ENCODE measurements at regions not wholly inside any gene's neighbourhood (a gene's known extent, or its start where the extent isn't known, plus 50 kb on each side); places are given as distances from the start of the nearest gene placed in this dataset.

DNA sequence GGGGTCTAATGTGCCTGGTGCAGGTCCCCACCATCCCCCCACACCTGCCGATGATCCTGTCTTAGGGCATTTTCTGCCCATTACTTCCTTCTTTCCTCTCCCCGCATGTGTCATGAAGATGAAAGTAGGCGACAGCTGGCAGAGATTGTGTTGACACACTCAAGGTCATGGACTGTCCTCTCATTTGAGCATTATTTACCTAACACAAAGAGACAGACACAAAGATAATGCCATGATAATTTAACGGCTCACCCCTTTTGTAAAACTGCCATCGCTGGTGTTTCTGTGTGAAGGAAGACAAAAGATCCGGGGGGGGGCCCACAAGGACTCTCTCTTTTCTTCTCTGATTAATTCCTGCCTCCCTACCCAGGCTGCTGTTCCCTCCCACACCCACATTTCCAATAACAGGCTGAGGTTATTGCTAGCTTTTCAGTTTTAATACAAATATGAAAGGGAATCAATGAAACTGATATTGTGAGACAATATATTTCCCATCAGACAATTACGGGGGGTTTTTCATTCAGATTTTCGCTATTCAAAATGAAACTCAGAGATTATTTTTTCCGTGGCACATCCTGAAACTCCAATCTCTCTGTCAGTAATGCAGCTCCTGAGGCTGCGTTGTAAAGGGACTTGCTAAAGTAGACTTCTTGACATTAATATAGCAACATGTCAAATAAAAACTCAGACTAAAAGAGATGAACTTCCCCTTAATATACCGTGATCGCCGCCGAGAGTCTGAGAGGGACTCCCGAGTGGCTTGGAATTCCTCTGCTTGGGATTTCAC lies 561.1 kb downstream of the NPHP4 start:
- Mint-ChIP-seq H3K36me3 (ENCODE audit: low read depth) (no peaks in the 10 kb centered on the region), H3K27ac (no peak overlapping the region), H3K4me1 (peaks cover 44% of the 10 kb centered on the region), H3K27me3 (ENCODE audit: insufficient read depth, low read depth, poor library complexity) (peaks cover 18% of the 10 kb centered on the region), H3K9me3 (no peaks in the 10 kb centered on the region; the same call in 2 of the 3 replicates), H3K4me3 (no peak overlapping the region)
- Histone ChIP-seq H3K36me3 (ENCODE audit: insufficient read depth) (no peaks in the 10 kb centered on the region), H3F3A (replicated peaks; ENCODE audit: low read depth) (no peaks in the 10 kb centered on the region), H2AFZ (no peak overlapping the region), H3K9me2 (ENCODE audit: insufficient read depth) (no peaks in the 10 kb centered on the region), H3K4me3 (no peak overlapping the region), H4K20me1 (replicated peaks; ENCODE audit: insufficient read depth) (no peaks in the 10 kb centered on the region), H3K27me3 (ENCODE audit: insufficient read depth) (no peaks in the 10 kb centered on the region), H3K4me2 (no peak overlapping the region), H3K4me1 (ENCODE audit: insufficient read depth) (no peaks in the 10 kb centered on the region), H3K79me2 (replicated peaks; ENCODE audit: insufficient read depth) (no peaks in the 10 kb centered on the region), H3K27ac (ENCODE audit: low read depth) (no peak overlapping the region)
- ATAC-seq, result no peak
- DNase-seq (ENCODE audit: low spot score), result no peak
- TF ChIP-seq EZH2phosphoT487 (IDR thresholded peaks at IDR 0.05; ENCODE audit: unreplicated experiment), result no peak
- TF ChIP-seq ZNF114 (CRISPR knock-in tag; IDR thresholded peaks at IDR 0.05), result no peak
- no peak for TF ChIP-seq STAT1 (IDR thresholded peaks at IDR 0.05; ENCODE audit: unreplicated experiment)
- TF ChIP-seq CREB1 (CRISPR knock-in tag; IDR thresholded peaks at IDR 0.05; ENCODE audit: low read depth), result no peak
- TF ChIP-seq JUNB (IDR thresholded peaks at IDR 0.05; ENCODE audit: unreplicated experiment), result no peak
- TF ChIP-seq POLR2AphosphoS5 (IDR thresholded peaks at IDR 0.05; ENCODE audit: low read depth), result no peak
- TF ChIP-seq EZH2 (IDR thresholded peaks at IDR 0.05; ENCODE audit: low read depth, unreplicated experiment), result no peak
- no peak for TF ChIP-seq ZNF331 (CRISPR knock-in tag; IDR thresholded peaks at IDR 0.05; ENCODE audit: low read depth)
- TF ChIP-seq, protein P1, sequence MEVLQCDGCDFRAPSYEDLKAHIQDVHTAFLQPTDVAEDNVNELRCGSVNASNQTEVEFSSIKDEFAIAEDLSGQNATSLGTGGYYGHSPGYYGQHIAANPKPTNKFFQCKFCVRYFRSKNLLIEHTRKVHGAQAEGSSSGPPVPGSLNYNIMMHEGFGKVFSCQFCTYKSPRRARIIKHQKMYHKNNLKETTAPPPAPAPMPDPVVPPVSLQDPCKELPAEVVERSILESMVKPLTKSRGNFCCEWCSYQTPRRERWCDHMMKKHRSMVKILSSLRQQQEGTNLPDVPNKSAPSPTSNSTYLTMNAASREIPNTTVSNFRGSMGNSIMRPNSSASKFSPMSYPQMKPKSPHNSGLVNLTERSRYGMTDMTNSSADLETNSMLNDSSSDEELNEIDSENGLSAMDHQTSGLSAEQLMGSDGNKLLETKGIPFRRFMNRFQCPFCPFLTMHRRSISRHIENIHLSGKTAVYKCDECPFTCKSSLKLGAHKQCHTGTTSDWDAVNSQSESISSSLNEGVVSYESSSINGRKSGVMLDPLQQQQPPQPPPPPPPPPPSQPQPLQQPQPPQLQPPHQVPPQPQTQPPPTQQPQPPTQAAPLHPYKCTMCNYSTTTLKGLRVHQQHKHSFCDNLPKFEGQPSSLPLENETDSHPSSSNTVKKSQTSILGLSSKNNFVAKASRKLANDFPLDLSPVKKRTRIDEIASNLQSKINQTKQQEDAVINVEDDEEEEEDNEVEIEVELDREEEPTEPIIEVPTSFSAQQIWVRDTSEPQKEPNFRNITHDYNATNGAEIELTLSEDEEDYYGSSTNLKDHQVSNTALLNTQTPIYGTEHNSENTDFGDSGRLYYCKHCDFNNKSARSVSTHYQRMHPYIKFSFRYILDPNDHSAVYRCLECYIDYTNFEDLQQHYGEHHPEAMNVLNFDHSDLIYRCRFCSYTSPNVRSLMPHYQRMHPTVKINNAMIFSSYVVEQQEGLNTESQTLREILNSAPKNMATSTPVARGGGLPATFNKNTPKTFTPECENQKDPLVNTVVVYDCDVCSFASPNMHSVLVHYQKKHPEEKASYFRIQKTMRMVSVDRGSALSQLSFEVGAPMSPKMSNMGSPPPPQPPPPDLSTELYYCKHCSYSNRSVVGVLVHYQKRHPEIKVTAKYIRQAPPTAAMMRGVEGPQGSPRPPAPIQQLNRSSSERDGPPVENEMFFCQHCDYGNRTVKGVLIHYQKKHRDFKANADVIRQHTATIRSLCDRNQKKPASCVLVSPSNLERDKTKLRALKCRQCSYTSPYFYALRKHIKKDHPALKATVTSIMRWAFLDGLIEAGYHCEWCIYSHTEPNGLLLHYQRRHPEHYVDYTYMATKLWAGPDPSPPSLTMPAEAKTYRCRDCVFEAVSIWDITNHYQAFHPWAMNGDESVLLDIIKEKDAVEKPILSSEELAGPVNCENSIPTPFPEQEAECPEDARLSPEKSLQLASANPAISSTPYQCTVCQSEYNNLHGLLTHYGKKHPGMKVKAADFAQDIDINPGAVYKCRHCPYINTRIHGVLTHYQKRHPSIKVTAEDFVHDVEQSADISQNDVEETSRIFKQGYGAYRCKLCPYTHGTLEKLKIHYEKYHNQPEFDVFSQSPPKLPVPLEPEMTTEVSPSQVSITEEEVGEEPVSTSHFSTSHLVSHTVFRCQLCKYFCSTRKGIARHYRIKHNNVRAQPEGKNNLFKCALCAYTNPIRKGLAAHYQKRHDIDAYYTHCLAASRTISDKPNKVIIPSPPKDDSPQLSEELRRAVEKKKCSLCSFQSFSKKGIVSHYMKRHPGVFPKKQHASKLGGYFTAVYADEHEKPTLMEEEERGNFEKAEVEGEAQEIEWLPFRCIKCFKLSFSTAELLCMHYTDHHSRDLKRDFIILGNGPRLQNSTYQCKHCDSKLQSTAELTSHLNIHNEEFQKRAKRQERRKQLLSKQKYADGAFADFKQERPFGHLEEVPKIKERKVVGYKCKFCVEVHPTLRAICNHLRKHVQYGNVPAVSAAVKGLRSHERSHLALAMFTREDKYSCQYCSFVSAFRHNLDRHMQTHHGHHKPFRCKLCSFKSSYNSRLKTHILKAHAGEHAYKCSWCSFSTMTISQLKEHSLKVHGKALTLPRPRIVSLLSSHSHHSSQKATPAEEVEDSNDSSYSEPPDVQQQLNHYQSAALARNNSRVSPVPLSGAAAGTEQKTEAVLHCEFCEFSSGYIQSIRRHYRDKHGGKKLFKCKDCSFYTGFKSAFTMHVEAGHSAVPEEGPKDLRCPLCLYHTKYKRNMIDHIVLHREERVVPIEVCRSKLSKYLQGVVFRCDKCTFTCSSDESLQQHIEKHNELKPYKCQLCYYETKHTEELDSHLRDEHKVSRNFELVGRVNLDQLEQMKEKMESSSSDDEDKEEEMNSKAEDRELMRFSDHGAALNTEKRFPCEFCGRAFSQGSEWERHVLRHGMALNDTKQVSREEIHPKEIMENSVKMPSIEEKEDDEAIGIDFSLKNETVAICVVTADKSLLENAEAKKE (CRISPR knock-in tag; IDR thresholded peaks at IDR 0.05), result no peak
- TF ChIP-seq, protein P2, sequence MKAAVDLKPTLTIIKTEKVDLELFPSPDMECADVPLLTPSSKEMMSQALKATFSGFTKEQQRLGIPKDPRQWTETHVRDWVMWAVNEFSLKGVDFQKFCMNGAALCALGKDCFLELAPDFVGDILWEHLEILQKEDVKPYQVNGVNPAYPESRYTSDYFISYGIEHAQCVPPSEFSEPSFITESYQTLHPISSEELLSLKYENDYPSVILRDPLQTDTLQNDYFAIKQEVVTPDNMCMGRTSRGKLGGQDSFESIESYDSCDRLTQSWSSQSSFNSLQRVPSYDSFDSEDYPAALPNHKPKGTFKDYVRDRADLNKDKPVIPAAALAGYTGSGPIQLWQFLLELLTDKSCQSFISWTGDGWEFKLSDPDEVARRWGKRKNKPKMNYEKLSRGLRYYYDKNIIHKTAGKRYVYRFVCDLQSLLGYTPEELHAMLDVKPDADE (IDR thresholded peaks at IDR 0.05), result no peak
- TF ChIP-seq NANOG (IDR thresholded peaks at IDR 0.05; ENCODE audit: borderline replicate concordance), result no peak
- TF ChIP-seq, protein P3, sequence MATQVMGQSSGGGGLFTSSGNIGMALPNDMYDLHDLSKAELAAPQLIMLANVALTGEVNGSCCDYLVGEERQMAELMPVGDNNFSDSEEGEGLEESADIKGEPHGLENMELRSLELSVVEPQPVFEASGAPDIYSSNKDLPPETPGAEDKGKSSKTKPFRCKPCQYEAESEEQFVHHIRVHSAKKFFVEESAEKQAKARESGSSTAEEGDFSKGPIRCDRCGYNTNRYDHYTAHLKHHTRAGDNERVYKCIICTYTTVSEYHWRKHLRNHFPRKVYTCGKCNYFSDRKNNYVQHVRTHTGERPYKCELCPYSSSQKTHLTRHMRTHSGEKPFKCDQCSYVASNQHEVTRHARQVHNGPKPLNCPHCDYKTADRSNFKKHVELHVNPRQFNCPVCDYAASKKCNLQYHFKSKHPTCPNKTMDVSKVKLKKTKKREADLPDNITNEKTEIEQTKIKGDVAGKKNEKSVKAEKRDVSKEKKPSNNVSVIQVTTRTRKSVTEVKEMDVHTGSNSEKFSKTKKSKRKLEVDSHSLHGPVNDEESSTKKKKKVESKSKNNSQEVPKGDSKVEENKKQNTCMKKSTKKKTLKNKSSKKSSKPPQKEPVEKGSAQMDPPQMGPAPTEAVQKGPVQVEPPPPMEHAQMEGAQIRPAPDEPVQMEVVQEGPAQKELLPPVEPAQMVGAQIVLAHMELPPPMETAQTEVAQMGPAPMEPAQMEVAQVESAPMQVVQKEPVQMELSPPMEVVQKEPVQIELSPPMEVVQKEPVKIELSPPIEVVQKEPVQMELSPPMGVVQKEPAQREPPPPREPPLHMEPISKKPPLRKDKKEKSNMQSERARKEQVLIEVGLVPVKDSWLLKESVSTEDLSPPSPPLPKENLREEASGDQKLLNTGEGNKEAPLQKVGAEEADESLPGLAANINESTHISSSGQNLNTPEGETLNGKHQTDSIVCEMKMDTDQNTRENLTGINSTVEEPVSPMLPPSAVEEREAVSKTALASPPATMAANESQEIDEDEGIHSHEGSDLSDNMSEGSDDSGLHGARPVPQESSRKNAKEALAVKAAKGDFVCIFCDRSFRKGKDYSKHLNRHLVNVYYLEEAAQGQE (IDR thresholded peaks at IDR 0.05; ENCODE audit: unreplicated experiment), result no peak
- TF ChIP-seq, protein P4, sequence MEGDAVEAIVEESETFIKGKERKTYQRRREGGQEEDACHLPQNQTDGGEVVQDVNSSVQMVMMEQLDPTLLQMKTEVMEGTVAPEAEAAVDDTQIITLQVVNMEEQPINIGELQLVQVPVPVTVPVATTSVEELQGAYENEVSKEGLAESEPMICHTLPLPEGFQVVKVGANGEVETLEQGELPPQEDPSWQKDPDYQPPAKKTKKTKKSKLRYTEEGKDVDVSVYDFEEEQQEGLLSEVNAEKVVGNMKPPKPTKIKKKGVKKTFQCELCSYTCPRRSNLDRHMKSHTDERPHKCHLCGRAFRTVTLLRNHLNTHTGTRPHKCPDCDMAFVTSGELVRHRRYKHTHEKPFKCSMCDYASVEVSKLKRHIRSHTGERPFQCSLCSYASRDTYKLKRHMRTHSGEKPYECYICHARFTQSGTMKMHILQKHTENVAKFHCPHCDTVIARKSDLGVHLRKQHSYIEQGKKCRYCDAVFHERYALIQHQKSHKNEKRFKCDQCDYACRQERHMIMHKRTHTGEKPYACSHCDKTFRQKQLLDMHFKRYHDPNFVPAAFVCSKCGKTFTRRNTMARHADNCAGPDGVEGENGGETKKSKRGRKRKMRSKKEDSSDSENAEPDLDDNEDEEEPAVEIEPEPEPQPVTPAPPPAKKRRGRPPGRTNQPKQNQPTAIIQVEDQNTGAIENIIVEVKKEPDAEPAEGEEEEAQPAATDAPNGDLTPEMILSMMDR (conservative IDR thresholded peaks at IDR 0.05; ENCODE audit: low read depth in 2 of 2), result no peak
